CD8-positive, alpha-beta memory T cell (primary cell): ENCODE measurements at regions not wholly inside any gene's neighbourhood (a gene's known extent, or its start where the extent isn't known, plus 50 kb on each side); places are given as distances from the start of the nearest gene placed in this dataset.

Experiments used
- CTCF ChIA-PET: fragments of 350-600 bp; sonication (Branson Sonifier 250); formaldehyde crosslinking; loops from one replicate; lab custom pipeline; 2021; ENCODE audit warnings: antibody characterized with exemption; lab: Charles Lee
- POLR2A ChIA-PET: fragments of 350-600 bp; sonication (Branson Sonifier 250); formaldehyde crosslinking; loops from one replicate; lab custom pipeline; 2021; ENCODE audit warnings: antibody characterized with exemption; lab: Charles Lee
- DNase-seq, 5 donors: peaks; one replicate each; pipeline versions ENCODE4 v3.0.0 to v3.0.0-alpha.2; 2020 to 2022; ENCODE audit warnings: mixed read lengths in 1 of 5
- H3K27ac ChIP-seq: one replicate; pipeline ENCODE4 v1.7.0; 2013; ENCODE audit warnings: low read depth, mild to moderate bottlenecking, low read length, moderate library complexity
- H3K27me3 ChIP-seq: 2 replicates; pipeline ENCODE4 v1.7.0; 2013; ENCODE audit warnings: low read length, mild to moderate bottlenecking; ENCODE audit not compliant: insufficient read depth, poor library complexity, severe bottlenecking
- H3K36me3 ChIP-seq: 2 replicates; pipeline ENCODE4 v1.7.0; 2013; ENCODE audit warnings: mild to moderate bottlenecking, low read length, moderate library complexity; ENCODE audit not compliant: insufficient read depth
- H3K4me1 ChIP-seq: 2 replicates; pipeline ENCODE4 v1.7.0; 2013; ENCODE audit warnings: mild to moderate bottlenecking, low read length, moderate library complexity; ENCODE audit not compliant: insufficient read depth
- H3K4me3 ChIP-seq: 2 replicates; pipeline ENCODE4 v1.7.0; 2013; ENCODE audit warnings: mild to moderate bottlenecking, low read length
- H3K9me3 ChIP-seq: 2 replicates; pipeline ENCODE4 v1.7.0; 2013; ENCODE audit warnings: mild to moderate bottlenecking, low read length
- H3K27ac Mint-ChIP-seq, 8 donors: one replicate each; pipeline ENCODE4 v1.8.0; 2020 to 2021; ENCODE audit warnings: mixed read lengths in 8 of 8, mild to moderate bottlenecking in 6 of 8, inconsistent platforms in 3 of 8, moderate library complexity in 3 of 8
- H3K27me3 Mint-ChIP-seq, 2 donors: one replicate each; pipeline ENCODE4 v1.8.0; 2020 to 2021; ENCODE audit warnings: mixed read lengths in 2 of 2, mild to moderate bottlenecking in 1 of 2, moderate library complexity in 1 of 2
- H3K36me3 Mint-ChIP-seq, 3 donors: one replicate each; pipeline ENCODE4 v1.8.0; 2020 to 2021; ENCODE audit warnings: mixed read lengths in 3 of 3, inconsistent platforms in 1 of 3, mild to moderate bottlenecking in 1 of 3
- H3K4me1 Mint-ChIP-seq, 3 donors: one replicate each; pipeline ENCODE4 v1.8.0; 2020 to 2021; ENCODE audit warnings: mixed read lengths in 3 of 3, inconsistent platforms in 1 of 3, mild to moderate bottlenecking in 1 of 3
- H3K4me3 Mint-ChIP-seq, 7 donors: one replicate each; pipeline ENCODE4 v1.8.0; 2020 to 2021; ENCODE audit warnings: mixed read lengths in 7 of 7, mild to moderate bottlenecking in 6 of 7, moderate library complexity in 4 of 7, inconsistent platforms in 2 of 7
- H3K9me3 Mint-ChIP-seq, 5 donors: one replicate each; pipeline ENCODE4 v1.8.0; 2020 to 2022; ENCODE audit warnings: mixed read lengths in 5 of 5, mild to moderate bottlenecking in 3 of 5, moderate library complexity in 2 of 5, inconsistent platforms in 1 of 5

DNA sequence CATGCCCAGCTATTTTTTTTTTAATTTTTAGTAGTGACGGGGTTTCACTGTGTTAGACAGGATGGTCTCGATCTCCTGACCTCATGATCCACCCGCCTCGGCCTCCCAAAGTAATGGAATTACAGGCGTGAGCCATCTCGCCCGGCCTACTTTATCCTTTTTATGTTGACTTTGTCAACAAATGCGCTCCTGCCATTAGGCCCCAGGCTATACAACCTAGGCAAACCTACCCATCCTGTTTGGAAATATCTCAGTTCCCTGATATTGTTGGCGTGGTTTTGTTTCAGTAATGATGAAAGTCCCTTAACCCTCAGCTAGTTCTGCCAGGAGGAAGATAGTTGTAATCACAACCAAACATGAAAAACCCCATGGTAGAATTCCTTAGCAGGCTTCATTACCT, 249.4 kb upstream of the SOX11 start:
- H3K4me1 Mint-ChIP-seq: no peaks in the 10 kb centered on the region
- ChIA-PET POLR2A (no interaction called here), CTCF (interaction anchor here (0.6 kb wide), 1 partner anchor 54 kb away, joined by 3 read pairs; no protein-coding TSS in a partner anchor)
- H3K4me3 ChIP-seq: no peak overlapping the region
- no peaks in the 10 kb centered on the region for H3K9me3 ChIP-seq
- no peaks in the 10 kb centered on the region for H3K27me3 ChIP-seq
- H3K36me3 Mint-ChIP-seq: no peaks in the 10 kb centered on the region
- H3K4me3 Mint-ChIP-seq: no peak overlapping the region
- DNase-seq: no peak
- H3K4me1 ChIP-seq: no peaks in the 10 kb centered on the region
- no peaks in the 10 kb centered on the region for H3K36me3 ChIP-seq
- H3K27ac Mint-ChIP-seq: no peak overlapping the region
- peaks cover 0 to 10% (median 5%) of the 10 kb centered on the region in 5 donors for H3K9me3 Mint-ChIP-seq
- no peaks in the 10 kb centered on the region for H3K27me3 Mint-ChIP-seq
- H3K27ac ChIP-seq: no peak overlapping the region

DNA sequence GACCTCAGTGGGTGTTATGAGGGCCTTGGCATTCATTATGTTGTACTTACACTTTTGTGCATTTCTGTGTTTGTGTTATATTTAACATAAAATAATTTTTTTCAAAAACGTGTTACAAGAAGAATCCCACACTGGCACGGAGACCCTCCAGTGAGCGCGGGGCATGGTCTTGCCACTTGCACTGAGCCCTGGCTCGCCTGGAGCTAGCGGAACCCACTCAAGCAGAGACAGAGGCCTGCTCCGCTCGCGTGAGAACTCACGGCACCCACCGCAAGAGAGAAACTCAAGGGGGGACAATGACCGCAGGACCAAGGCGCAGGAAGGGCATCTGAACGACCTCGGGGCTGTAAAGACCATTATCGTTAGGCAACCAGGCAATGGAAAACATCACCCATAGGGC, 248.0 kb upstream of the SOX11 start:
- H3K27ac Mint-ChIP-seq: no peak overlapping the region
- H3K4me1 Mint-ChIP-seq: no peaks in the 10 kb centered on the region
- no peak for DNase-seq
- Histone ChIP-seq H3K9me3 (no peaks in the 10 kb centered on the region), H3K4me1 (no peaks in the 10 kb centered on the region), H3K27ac (no peak overlapping the region), H3K27me3 (no peaks in the 10 kb centered on the region), H3K4me3 (no peak overlapping the region), H3K36me3 (no peaks in the 10 kb centered on the region)
- H3K36me3 Mint-ChIP-seq: no peaks in the 10 kb centered on the region
- ChIA-PET POLR2A (no interaction called here), CTCF (no interaction called here)
- peaks cover 0 to 7% (median 5%) of the 10 kb centered on the region in 5 donors for H3K9me3 Mint-ChIP-seq
- H3K4me3 Mint-ChIP-seq: no peak overlapping the region
- no peaks in the 10 kb centered on the region for H3K27me3 Mint-ChIP-seq

GRCh38 chr2:5444854-5445253, 247.3 kb upstream of the SOX11 start:
- Histone ChIP-seq H3K27me3 (no peaks in the 10 kb centered on the region), H3K9me3 (no peaks in the 10 kb centered on the region), H3K4me3 (no peak overlapping the region), H3K4me1 (no peaks in the 10 kb centered on the region), H3K36me3 (no peaks in the 10 kb centered on the region), H3K27ac (no peak overlapping the region)
- Mint-ChIP-seq H3K27ac (no peak overlapping the region), H3K4me1 (no peaks in the 10 kb centered on the region), H3K4me3 (no peak overlapping the region), H3K27me3 (no peaks in the 10 kb centered on the region), H3K9me3 (peaks cover 0 to 7% (median 5%) of the 10 kb centered on the region in 5 donors), H3K36me3 (no peaks in the 10 kb centered on the region)
- POLR2A ChIA-PET: no interaction called here
- no peak for DNase-seq
- CTCF ChIA-PET: no interaction called here

DNA sequence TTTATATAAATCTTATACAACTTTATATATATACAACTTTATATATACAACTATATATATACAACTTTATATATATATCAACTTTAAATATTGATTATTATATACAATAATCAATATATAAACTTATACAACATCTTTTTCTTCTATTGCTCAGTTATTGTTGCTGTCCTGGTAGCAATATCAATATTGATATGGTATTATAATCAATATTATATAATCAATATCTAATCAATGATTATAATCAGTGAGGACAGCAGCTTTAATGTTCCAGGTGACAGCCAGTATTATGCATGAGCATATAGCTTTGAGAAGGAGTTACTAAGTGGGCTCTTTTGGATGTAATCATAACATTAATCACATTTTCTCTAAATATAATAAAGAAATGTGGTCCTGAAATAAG, 242.3 kb upstream of the SOX11 start:
- CTCF ChIA-PET: no interaction called here
- H3K4me1 Mint-ChIP-seq: no peaks in the 10 kb centered on the region

GRCh38 chr2:5453220-5454050, 238.7 kb upstream of the SOX11 start:
- Mint-ChIP-seq H3K36me3 (no peaks in the 10 kb centered on the region), H3K9me3 (peaks cover 0 to 3% (median 2%) of the 10 kb centered on the region in 5 donors), H3K4me3 (no peak overlapping the region), H3K4me1 (no peaks in the 10 kb centered on the region), H3K27me3 (peaks cover 0 to 5% of the 10 kb centered on the region in 2 donors), H3K27ac (no peak overlapping the region)
- no peaks in the 10 kb centered on the region for H3K4me1 ChIP-seq
- ChIA-PET POLR2A (no interaction called here), CTCF (no interaction called here)
- H3K4me3 ChIP-seq: no peak overlapping the region
- H3K27me3 ChIP-seq: no peaks in the 10 kb centered on the region
- H3K36me3 ChIP-seq: no peaks in the 10 kb centered on the region
- no peaks in the 10 kb centered on the region for H3K9me3 ChIP-seq
- no peak for DNase-seq
- H3K27ac ChIP-seq: no peak overlapping the region

More for the DNA sequence above, 242.3 kb upstream of the SOX11 start:
- Histone ChIP-seq H3K27ac (no peak overlapping the region), H3K36me3 (no peaks in the 10 kb centered on the region), H3K9me3 (no peaks in the 10 kb centered on the region), H3K4me1 (no peaks in the 10 kb centered on the region), H3K4me3 (no peak overlapping the region), H3K27me3 (no peaks in the 10 kb centered on the region)
- H3K27me3 Mint-ChIP-seq: peaks cover 0 to 5% of the 10 kb centered on the region in 2 donors
- no peak overlapping the region for H3K4me3 Mint-ChIP-seq
- H3K36me3 Mint-ChIP-seq: no peaks in the 10 kb centered on the region
- no peak for DNase-seq
- peaks cover 0 to 5% (median 3%) of the 10 kb centered on the region in 5 donors for H3K9me3 Mint-ChIP-seq
- POLR2A ChIA-PET: no interaction called here
- H3K27ac Mint-ChIP-seq: no peak overlapping the region

- no peaks in the 10 kb centered on the region for H3K9me3 ChIP-seq
- H3K4me1 ChIP-seq: no peaks in the 10 kb centered on the region
- Mint-ChIP-seq H3K27me3 (peaks cover 0 to 5% of the 10 kb centered on the region in 2 donors), H3K9me3 (peaks cover 0 to 3% (median 2%) of the 10 kb centered on the region in 5 donors), H3K36me3 (no peaks in the 10 kb centered on the region), H3K4me1 (no peaks in the 10 kb centered on the region), H3K27ac (no peak overlapping the region), H3K4me3 (no peak overlapping the region)
- CTCF ChIA-PET: no interaction called here
- no peak for DNase-seq
- H3K27me3 ChIP-seq: no peaks in the 10 kb centered on the region
- H3K4me3 ChIP-seq: no peak overlapping the region
- H3K36me3 ChIP-seq: no peaks in the 10 kb centered on the region
- POLR2A ChIA-PET: no interaction called here
- no peak overlapping the region for H3K27ac ChIP-seq
These were observed 238.2 kb upstream of the SOX11 start for GRCh38 chr2:5454051-5454390.

DNA sequence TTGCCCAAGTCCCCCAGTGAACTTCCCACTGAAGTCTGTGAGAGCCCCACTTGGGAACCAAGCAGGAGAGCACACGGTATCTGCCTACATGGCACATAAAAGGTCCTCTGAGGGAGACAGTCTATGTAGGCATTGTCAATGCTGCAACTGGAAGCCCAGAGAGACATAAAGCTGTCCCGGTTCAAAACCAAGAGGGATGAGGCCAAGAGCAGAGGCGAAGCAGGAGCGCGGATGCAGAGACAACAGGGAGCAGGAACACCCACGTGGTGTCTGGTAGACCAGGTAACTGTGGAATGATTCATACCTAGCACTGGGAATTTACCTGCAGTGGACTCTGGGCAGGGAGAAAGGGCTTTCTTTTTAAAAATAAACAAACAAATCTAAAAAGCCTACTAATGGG, 233.1 kb upstream of the SOX11 start:
- no peak overlapping the region for H3K4me3 ChIP-seq
- DNase-seq: no peak
- no peak overlapping the region for H3K27ac Mint-ChIP-seq
- H3K4me1 ChIP-seq: no peaks in the 10 kb centered on the region
- H3K27me3 Mint-ChIP-seq: peaks cover 0 to 2% of the 10 kb centered on the region in 2 donors
- no peaks in the 10 kb centered on the region for H3K27me3 ChIP-seq
- H3K27ac ChIP-seq: no peak overlapping the region
- H3K4me3 Mint-ChIP-seq: no peak overlapping the region
- no peaks in the 10 kb centered on the region for H3K36me3 ChIP-seq
- ChIA-PET POLR2A (no interaction called here), CTCF (no interaction called here)
- H3K9me3 Mint-ChIP-seq: peaks cover 0 to 3% (median 2%) of the 10 kb centered on the region in 5 donors
- no peaks in the 10 kb centered on the region for H3K36me3 Mint-ChIP-seq
- H3K9me3 ChIP-seq: no peaks in the 10 kb centered on the region
- no peaks in the 10 kb centered on the region for H3K4me1 Mint-ChIP-seq

DNA sequence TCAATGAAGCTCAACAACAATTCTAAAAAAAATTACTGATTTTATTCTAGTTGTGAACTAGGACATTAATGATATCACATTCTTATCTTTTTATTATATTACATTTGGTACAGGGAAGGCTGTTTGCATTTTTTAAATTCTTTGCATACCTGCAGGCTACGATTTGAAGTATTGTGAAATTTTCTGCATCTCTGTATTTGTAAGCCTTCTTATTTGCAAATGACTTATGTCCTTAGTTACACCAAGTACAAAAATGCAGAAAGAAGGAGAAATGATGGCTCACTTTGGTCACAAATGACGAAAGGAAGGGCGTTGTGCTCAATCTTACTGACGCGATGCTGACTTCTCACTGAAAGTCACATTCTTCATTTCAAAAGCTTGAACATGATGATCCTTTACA, 227.5 kb upstream of the SOX11 start:
- no peak overlapping the region for H3K4me3 Mint-ChIP-seq
- CTCF ChIA-PET: no interaction called here
- POLR2A ChIA-PET: no interaction called here
- no peaks in the 10 kb centered on the region for H3K27me3 Mint-ChIP-seq
- no peak overlapping the region for H3K27ac ChIP-seq
- no peaks in the 10 kb centered on the region for H3K9me3 ChIP-seq
- H3K4me1 Mint-ChIP-seq: no peaks in the 10 kb centered on the region
- no peak overlapping the region for H3K4me3 ChIP-seq
- no peaks in the 10 kb centered on the region for H3K36me3 Mint-ChIP-seq
- DNase-seq: no peak
- H3K36me3 ChIP-seq: no peaks in the 10 kb centered on the region
- H3K4me1 ChIP-seq: no peaks in the 10 kb centered on the region
- H3K9me3 Mint-ChIP-seq: peaks cover 0 to 3% (median 2%) of the 10 kb centered on the region in 5 donors
- no peaks in the 10 kb centered on the region for H3K27me3 ChIP-seq
- H3K27ac Mint-ChIP-seq: no peak overlapping the region
